Kidney capillary endothelial cell (primary cell): ENCODE measurements at regions not wholly inside any gene's neighbourhood (a gene's known extent, or its start where the extent isn't known, plus 50 kb on each side); places are given as distances from the start of the nearest gene placed in this dataset.

Experiments
- DNase-seq: peaks from one replicate; pipeline ENCODE4 v3.0.0-alpha.2; 2018; ENCODE audit warnings: low spot score

DNA sequence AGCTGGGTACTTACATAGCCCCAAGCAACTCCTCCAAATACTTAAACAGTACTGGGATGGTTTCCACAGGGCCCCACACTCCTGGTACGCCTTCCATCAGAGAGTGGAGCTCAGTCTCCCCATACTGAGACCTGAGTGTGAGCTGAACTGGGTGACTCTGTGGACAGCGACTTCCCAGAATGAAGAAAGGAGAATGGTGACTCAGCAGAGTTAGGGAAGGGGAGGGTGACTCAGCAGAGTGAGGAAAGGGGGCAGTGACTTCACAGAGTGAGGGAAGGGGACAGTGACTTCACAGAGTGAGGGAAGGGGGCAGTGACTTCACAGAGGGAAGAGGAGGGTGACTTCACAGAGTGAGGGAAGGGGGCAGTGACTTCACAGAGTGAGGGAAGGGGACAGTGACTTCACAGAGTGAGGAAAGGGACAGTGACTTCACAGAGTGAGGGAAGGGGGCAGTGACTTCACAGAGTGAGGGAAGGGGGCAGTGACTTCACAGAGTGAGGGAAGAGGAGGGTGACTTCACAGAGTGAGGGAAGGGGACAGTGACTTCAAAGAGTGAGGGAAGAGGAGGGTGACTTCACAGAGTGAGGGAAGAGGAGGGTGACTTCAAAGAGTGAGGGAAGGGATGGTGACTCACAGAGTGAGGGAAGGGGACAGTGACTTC is 141.3 kb upstream of the PITRM1 start:
- peak; percentile 26 for DNase-seq

DNA sequence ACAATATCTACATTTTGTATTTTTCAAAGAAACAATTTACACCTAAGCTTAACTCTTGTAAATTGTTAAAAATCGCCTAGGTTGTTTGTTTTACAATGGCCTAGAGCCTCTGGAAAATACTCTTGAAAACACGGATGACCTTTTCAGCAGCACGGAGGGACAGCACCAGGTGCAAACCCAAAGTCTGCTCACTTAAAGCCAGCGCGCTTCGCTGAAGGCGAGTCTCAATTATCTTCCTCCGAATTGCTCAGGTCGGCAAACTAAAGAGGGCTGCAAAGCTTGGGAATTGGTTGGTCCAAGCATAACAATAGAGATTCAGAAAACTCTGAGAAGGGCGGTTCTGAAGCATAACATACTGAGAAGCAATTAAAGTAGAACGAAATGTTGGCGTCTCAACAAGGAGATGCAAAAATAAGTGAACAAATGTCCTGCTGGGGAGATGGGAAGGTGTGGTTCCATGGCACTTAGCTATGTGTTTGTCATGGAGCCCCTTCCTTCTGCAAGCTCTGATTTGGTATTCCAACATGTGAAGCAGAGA is 139.9 kb upstream of the PITRM1 start:
- DNase-seq = no peak

DNA sequence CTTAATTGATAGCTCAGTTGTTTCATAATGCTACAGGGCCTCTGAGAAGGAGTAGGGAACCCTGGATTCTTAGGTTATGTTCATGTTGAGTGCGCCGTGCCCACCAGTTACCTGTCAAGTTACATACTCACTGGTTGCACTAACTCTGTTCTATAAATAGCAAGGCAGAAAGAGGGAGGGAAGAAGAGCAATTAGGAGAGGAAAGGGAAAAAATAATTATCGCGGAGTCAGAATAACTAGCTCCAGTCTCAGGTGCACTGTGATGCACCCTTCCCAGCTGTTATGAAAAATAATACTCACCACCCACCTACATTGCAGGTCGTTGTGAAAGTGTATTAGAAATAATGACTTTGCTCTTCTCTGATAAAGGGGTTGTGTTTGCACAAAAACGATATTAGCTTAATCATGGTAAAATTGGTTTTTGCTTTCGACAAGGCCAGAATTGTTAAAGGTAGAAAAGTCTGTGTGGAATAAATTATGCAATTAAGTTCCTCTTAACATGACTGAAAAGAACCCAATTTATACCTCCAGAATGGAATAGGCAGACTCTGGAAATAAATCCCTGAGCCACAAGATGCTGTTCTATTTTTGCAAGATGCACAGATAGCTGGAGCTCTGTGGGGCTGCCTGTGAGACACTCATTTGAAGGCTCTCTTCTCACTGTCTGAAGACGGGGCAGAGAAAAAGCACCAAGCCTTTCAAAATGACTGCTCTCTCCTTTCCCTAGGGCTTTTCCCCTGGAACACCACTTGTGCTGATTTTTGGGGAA is 137.6 kb upstream of the PITRM1 start:
- DNase-seq = no peak

DNA sequence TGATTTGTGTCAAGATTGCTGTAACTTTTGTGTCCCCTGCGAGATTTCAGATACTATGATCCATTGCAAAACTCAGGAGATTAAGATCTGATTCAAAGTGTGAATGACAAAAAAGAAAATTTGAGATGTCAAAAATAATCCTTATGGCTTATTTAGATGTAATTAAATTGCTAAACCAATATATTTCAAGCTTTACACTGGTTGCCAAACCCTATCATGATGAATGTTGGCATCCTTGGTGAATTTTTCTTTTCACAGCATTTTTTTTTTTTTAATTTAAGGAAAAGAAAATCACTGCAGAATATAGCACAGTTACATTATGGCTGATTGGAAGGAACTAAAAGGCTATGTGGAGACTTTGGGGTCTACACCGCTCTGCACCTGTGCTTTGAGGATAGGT is 133.5 kb upstream of the PITRM1 start:
- DNase-seq = no peak

DNA sequence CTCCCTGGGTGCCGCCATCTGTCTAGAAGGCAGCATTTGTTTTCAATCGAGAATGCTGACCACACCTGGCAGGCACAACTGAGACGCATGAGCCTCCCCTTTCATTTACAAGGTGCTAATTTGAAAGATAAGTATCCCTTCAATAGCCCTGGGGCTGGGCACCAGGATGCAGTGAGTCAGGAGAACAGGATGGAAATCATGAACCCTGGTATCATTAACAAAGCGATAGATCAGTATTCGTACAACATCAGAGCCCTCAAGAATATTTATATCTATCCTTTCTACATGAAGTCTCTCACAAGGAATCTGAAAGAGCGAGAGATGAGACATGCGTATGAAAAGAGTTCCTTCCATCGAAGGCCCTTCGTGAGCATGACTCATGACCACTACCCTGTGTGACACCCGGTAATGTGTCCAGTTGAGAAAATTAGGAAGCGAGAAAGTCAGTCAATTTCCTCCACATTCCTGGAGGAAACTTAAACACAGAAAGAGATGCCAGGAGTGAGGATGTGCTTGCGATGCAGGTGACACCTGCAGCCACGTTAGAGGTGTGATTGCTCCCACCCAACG is 123.1 kb upstream of the PITRM1 start:
- no peak for DNase-seq

DNA sequence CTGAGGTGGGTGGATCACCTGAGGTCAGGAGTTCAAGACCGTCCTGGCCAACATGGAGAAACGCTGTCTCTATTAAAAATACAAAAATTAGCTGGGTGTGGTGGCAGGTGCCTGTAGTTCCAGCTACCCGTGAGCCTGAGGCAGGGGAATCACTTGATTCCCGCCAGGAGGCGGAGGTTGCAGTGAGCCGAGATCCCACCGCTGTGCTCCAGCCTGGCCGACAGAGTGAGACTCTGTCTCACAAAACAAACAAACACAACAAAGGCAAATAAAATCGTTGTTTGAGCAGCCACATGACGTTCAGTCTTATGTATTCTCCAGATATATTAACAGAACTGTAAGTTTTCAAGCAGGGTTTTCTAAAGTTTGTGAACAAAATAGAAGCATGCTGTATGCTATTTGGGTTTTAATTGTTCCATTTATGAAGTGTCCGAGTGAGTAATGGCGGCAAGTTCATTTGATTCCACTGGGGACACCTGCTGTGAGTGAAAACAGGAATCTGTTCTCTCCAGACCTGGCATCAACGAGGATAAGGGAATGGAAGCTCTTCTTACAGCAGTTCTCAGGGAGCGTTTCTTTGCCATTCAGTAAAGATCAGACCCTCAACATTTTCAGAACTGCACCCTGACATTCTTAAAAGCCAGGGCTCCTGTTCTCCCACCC is 122.5 kb upstream of the PITRM1 start:
- DNase-seq = no peak

DNA sequence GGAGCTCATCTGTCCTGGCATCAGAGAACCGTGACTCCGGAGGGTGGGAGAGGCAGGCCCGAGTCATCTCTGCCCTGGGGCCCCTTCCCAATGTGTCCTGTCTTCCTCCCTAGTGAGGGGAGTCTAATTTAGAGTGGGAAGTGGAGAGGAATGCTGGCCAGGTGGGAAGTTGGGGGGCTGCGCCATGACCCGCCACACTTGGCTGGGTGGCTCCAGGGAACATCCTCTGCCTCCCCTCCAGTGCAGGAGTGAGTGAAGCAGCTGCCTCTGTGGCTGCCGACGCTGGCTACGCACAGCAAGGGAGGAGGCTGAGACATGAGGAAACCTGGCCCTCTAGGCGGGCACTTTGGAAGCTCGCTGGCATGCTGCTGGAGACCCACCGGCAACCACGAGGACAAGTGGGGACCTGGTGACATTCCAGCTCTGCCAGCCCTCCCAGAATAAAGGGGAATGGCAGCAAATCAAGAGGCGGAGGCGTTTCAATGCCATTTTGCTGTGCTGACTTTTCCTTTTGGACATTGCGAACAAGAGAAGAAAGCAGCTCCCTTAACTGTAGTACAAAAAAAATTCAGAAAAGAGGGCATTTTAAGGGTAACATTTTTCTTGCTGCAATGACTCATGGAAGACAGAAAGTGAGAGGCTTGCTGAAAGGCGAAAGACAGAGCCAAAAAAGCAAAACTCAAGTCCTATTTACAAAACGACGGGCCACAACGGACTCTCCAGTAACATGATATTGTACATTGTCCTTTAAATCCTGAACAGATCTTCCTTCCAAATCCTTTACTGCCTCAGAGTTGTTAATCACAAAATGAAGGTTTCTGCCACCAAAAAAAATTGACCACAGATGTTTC is 121.2 kb upstream of the PITRM1 start:
- DNase-seq = no peak

DNA sequence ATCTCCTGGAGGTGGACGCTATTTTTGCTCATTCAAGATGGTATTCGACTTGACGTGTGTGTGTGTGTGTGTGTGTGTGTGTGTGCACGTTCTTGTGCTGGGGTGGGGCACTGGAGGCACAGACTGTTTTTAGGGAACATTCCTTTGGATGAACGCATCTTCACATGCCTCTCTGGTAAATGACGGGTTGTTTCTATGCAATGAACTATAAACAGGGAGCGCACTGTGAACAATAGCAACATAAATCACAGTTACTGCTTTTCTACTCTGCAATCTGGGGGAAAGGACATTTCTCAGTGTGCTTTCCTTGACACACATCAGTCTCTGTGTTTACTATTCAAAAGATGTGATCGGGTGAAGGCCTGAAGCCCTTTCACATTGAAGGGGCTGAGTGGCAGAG is 120.1 kb upstream of the PITRM1 start:
- DNase-seq = no peak

DNA sequence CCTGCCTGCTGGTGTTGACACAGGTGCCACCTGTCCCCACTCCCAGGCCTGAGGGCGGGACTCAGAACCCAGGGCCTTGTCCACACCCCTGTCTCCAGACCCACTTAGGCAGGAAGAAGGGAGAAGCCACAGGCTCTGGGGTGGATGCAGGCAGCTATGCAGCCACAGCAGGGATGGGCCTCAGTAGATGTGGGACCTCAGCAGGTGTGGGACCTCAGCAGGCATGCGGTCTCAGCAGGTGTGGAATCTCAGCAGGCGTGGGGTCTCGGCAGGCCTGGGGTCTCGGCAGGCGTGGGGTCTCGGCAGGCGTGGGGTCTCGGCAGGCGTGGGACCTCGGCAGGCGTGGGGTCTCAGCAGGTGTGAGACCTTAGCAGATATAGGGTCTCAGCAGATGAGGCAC is 118.0 kb upstream of the PITRM1 start:
- DNase-seq = no peak

DNA sequence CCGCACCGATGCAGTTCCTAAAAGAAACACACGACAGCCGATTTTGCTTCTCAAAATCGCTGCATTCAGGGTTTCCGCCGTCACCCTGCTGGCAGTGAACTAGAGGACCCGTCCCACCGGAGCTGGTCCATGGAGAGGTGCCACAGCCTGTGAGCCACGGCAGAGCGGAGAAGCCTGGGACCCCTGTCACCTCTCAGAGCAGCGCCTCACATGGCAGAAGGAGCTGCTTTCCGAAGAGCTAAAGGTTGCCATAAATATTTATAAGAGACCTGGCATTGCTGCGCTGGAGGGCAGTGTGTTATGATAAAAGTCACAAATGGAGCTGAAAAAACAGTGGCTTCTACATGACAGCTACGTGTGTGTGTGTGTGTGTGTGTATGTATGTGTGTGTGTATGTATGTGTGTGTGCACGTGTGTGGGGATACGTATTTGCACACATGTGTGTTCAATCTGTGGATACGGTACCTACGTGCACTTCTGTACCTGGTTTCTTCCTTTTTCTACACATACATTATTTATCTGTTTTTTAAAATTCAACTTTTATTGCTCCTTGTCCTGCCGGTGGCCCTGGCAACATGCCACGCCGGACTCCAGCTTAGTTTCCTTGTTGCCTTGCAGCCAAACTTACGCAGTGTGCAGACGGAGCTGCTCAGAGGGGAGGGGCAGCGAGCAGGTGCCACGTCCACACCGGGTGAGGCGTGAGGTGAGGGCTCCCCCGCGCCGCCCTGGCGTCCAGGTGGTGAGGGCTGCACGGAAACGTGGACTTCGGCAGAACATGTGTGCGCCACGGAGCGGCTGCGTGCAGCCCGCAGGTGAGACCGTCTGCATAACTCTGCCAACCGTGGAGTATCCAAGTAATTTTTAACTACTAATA is 115.2 kb upstream of the PITRM1 start:
- no peak for DNase-seq

DNA sequence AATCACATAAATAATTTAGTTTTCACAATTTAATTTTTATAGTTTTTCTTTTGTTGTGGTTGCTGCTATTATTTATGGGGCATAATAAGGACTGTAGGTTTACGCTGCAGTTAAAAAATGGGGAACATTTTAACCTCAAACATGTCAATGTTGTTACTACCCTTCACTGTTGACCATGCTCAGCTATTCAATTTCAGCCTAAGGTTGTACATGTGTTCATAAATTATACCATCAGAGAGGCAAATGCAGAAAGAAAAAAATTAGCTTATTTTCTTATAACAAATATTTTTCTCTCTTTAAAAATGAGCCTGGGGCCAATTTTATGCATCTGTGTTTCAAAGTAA is 110.1 kb upstream of the PITRM1 start:
- DNase-seq = no peak

DNA sequence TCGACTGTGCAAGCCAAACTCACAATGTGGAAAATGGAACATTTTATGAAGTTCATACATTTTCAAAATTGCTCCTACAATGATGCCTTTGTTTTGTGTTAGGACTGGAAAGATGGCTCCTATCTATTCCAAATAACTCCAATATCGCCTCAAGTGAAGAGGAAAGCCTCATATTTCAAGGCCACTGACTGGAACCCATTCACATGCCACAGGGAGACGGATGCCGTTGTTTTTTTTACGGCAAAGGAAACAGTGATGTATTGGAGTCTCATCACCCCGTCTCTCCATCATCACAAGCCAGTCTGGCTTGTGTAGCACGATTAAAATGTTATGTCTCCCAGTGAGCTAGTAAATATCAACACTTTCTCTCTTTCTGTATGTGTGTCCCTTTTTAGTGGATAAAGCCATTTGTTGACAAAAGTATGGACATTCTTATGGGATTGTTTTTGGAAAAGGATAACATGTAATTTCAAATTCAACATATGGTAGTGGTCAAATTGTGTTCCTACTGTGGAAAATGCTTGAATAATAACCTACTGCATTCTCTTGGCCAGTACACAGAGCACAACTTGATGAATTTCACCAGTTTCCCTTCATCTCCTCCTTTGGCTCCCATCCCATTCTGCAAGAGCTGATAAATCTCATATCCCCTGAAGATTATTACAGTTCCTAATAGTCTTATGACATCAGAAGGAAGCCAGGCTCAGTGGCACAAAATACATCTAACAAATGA is 109.5 kb upstream of the PITRM1 start:
- DNase-seq = no peak

DNA sequence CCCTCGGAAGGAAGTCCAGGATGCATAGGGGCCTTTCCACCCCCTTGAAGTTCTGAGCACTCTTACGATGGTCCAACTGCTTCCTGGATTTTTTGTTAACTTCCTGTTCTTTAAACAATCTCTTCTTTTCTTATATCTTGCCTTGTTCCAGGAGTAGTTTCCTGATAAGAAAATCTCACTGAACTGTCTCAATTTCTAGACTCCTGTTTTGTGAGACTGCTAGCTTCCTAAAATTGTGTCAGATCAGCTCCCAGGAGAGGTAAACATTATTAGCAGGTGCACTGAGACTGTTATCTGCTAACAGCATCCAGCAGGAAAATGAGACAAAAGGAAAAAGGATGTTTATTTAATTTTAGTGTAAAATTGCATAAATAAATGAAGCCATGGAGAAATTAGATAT is 106.2 kb upstream of the PITRM1 start:
- no peak for DNase-seq

DNA sequence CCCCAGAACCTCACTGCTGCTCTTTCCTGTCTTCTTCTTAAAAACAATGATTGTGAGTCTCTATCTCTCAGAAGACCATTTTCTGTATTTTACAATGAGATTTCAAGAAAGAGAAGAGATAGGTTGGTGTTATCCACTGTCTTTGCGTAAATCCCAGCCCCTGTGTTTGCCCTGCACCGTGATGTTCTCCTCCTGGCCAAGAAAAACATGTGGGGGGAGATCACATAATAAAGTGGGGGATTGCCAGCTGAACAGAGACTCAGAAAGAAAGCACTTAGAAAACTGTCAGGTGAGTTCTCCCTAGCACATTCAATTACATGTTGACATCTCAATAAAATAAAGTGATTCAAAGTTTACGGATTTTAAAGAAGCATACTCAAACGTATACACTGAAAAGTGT is 105.0 kb upstream of the PITRM1 start:
- DNase-seq = no peak

DNA sequence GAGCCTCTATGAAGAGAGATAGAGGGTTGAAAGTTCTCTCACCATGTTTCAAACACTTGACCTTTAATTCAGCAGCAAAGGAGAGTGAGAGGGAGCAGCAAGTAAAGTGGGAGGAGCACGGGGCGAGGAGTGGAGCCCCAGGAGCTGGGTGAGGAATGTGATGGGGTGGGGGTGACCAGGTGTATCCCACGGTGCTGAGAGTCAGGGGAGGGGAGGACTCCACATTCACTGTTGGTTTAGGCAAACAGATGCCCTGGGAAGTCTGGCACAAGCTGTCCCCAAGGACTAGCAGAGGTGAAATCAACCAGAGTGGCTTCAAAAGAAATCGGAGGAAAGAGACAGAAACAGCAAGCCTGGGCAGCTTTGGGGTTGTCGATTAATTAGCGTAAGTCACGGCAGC is 101.8 kb upstream of the PITRM1 start:
- no peak for DNase-seq

DNA sequence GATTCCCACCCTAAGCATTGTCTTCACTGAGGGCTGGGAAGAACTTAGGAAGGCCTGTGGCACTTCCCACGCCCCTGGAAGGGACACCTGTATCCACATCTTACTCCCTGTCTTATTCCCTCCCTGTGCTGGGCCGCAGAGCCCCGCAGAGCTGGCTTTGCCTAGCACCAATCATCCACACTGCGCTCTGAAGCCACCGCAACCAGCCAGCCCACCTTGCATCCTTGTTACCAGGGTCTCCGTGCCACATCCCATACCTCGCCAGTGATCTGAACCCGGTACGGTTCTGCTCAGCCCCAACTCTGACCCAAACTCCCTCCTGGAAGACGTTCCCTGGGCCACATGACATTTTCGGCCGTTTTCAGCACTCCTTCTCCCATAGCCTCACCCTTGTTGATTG is 101.4 kb upstream of the PITRM1 start:
- no peak for DNase-seq

DNA sequence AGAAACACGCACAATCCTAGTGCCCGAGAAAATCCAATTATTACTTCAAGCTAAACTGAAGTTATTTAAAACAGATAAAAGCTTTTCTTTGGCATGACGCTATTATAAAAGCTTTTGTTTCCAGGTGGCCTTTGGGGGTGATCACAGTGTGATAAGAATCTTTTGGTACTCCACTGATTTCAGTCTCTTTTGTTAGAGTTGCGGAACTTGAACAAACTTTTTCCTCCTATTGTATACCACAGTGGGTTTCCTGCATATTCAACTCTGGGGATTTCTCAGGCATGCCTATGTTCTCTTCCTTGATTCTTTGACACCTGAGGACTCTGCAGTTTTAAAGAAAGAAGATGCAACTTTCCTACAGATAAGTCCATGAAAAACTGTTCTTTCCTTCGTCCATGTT is 99.7 kb upstream of the PITRM1 start:
- DNase-seq = no peak

DNA sequence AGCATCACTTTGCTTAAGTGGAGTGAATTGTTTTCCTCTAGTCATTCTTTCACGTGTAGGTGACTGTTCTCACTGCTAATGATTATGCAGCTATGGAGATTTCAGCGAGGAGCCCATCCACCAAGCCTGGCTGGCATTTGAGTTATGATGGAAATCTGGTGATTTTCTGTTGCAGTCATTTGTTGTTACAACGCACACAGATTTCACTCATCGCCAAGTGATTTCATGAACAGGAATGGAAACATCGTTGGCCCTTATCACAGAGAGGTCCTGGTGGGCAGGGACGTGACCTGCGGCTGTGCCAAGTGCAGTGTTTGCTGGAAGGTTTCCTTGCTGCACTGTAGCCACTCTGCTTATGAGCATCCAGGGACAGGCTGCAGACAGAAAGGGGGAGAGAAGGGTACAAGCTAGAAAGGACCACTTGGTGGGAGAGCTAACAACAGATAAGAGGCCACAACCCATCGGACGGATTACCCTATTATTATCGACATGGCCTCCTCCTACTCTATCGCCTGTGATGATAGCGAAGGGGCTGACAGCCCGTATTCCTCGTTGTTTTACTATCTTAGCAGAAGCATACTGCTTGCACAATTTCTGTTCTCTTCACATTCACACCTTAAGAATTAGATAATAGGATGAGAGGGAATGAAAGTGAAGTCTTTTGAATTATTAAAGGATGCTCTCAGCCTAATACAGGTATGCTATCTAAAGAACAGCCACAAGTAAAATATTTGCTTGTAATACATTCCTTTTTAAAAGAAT is 99.0 kb upstream of the PITRM1 start:
- no peak for DNase-seq

DNA sequence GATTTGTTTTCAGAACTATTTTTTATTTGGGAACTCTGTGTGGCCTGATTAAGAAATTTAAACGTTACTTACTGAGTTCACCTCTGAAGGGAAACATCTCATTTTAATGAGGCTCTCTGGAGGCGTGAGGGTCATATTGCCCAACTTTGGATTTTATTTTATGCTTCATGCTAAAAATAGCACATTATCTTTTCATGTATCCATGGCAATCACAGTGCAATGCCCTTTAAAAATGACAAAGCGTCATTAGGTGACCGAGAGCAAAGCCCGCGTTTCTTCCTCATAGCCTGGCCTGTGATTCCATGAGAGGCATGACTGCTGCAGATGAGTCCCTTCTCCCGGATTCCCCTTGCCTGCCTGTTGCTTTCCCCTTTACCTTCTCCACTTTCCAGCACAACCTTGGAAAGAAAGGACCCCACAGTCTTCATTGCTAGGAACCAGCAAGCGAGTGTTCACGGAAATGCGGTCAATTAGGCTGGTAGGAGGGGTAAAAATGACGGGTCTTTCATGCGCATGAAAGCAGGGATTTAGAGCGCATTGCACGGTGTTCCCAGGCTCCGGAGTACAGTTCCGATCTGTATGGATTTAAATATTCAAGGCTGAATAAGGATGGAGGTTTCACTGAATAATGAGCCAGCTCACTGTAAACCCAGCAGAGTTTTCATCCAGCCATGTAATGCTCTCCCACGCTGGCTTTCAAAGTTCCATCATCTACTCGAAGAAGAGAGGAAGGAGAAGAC is 98.2 kb upstream of the PITRM1 start:
- no peak for DNase-seq
